ENCODE measurements at regions not wholly inside any gene's neighbourhood (a gene's known extent, or its start where the extent isn't known, plus 50 kb on each side); places are given as distances from the start of the nearest gene placed in this dataset.
A peak's percentile ranks its signal among the peaks of the same experiment; 100 is the strongest.

DNA sequence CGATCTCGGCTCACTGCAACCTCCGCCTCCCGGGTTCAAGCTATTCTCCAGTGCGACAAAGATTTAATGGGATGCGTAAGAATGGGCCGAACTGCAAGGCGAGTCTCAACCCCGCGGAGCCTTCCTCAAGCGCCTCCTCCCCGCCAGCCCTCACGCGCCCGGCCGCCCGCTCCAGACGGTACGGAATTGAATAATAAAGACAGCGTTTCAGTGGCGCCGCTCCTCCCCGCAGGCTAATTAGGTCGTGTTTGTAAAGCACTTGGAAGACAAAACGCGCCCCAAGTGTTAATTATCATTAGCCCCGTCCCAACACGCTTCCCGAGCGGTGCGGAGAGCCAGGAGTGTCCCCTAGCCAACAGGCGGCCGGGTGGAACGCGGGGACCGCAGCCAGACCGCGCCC is 192.0 kb downstream of the BUD13 start:
- H3K4me3 ChIP-seq (ENCODE audit: low read depth in 2 of 2, low read length in 1 of 2), result no peak overlapping the region
- no peaks in the 10 kb centered on the region for H3K9me2 ChIP-seq
- no peak overlapping the region for H3K4me2 ChIP-seq
- peaks cover 0 to 50% of the 10 kb centered on the region in 2 experiments; a peak in 1 of 4 replicates for H3K4me1 ChIP-seq (ENCODE audit: control insufficient read depth in 1 of 2, insufficient read depth in 2 of 2, low read depth in 1 of 2, low read length in 1 of 2)
- no peaks in the 10 kb centered on the region; the same call in 1 of the 2 replicates for H3K27me3 ChIP-seq (ENCODE audit: insufficient read depth)
- H3K79me2 ChIP-seq (ENCODE audit: insufficient read depth), result no peaks in the 10 kb centered on the region
- H3F3A ChIP-seq (replicated peaks; ENCODE audit: insufficient read depth), result no peaks in the 10 kb centered on the region
- H3K9ac ChIP-seq, result no peak overlapping the region
- no peaks in the 10 kb centered on the region for H3K9me3 ChIP-seq
- H2AFZ ChIP-seq (ENCODE audit: low read depth), result no peak overlapping the region
- no peaks in the 10 kb centered on the region for H3K36me3 ChIP-seq (replicated peaks in 1 of 2; ENCODE audit: control insufficient read depth in 1 of 2, insufficient read depth in 2 of 2, low read length in 1 of 2)
- H3K27ac ChIP-seq (ENCODE audit: low read depth in 2 of 2, low read length in 1 of 2), result peak overlapping the region in 1 of 2 experiments; percentile 94; a peak in 1 of 4 replicates
- no peaks in the 10 kb centered on the region for H4K20me1 ChIP-seq (ENCODE audit: insufficient read depth)
- TF ChIP-seq CHD2 (IDR thresholded peaks at IDR 0.05; ENCODE audit: low read length, partially characterized antibody) (no peak), EZH2phosphoT487 (IDR thresholded peaks at IDR 0.05; ENCODE audit: borderline replicate concordance, low read depth) (no peak), RAD21 (IDR thresholded peaks at IDR 0.05; ENCODE audit: low read length) (no peak), GABPA (IDR thresholded peaks at IDR 0.05; ENCODE audit: low read depth) (no peak), SIN3A (IDR thresholded peaks at IDR 0.05; ENCODE audit: borderline replicate concordance, low read depth, low read length) (no peak), EP300 (IDR thresholded peaks at IDR 0.05; ENCODE audit: borderline replicate concordance in 1 of 2, low read depth in 1 of 2, low read length in 1 of 2) (no peak), TEAD4 (IDR thresholded peaks at IDR 0.05; ENCODE audit: borderline replicate concordance, insufficient read depth) (no peak), YY1 (IDR thresholded peaks at IDR 0.05; ENCODE audit: low read depth) (no peak), MXI1 (IDR thresholded peaks at IDR 0.05; ENCODE audit: low read depth, low read length) (no peak), FOXM1 (IDR thresholded peaks at IDR 0.05; ENCODE audit: low read depth) (no peak), GATA2 (CRISPR knock-in tag; IDR thresholded peaks at IDR 0.05) (no peak), RCOR1 (IDR thresholded peaks at IDR 0.05; ENCODE audit: low read length) (no peak)
- TF ChIP-seq, protein P1, sequence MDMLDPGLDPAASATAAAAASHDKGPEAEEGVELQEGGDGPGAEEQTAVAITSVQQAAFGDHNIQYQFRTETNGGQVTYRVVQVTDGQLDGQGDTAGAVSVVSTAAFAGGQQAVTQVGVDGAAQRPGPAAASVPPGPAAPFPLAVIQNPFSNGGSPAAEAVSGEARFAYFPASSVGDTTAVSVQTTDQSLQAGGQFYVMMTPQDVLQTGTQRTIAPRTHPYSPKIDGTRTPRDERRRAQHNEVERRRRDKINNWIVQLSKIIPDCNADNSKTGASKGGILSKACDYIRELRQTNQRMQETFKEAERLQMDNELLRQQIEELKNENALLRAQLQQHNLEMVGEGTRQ (IDR thresholded peaks at IDR 0.05; ENCODE audit: borderline replicate concordance, low read depth, low read length), result no peak
- TF ChIP-seq, protein P2, sequence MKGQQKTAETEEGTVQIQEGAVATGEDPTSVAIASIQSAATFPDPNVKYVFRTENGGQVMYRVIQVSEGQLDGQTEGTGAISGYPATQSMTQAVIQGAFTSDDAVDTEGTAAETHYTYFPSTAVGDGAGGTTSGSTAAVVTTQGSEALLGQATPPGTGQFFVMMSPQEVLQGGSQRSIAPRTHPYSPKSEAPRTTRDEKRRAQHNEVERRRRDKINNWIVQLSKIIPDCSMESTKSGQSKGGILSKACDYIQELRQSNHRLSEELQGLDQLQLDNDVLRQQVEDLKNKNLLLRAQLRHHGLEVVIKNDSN (IDR thresholded peaks at IDR 0.05; ENCODE audit: borderline replicate concordance, low read depth), result no peak
- TF ChIP-seq, protein P3, sequence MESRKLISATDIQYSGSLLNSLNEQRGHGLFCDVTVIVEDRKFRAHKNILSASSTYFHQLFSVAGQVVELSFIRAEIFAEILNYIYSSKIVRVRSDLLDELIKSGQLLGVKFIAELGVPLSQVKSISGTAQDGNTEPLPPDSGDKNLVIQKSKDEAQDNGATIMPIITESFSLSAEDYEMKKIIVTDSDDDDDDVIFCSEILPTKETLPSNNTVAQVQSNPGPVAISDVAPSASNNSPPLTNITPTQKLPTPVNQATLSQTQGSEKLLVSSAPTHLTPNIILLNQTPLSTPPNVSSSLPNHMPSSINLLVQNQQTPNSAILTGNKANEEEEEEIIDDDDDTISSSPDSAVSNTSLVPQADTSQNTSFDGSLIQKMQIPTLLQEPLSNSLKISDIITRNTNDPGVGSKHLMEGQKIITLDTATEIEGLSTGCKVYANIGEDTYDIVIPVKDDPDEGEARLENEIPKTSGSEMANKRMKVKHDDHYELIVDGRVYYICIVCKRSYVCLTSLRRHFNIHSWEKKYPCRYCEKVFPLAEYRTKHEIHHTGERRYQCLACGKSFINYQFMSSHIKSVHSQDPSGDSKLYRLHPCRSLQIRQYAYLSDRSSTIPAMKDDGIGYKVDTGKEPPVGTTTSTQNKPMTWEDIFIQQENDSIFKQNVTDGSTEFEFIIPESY (IDR thresholded peaks at IDR 0.05; ENCODE audit: borderline replicate concordance, low read depth), result no peak
- TF ChIP-seq, protein P4, sequence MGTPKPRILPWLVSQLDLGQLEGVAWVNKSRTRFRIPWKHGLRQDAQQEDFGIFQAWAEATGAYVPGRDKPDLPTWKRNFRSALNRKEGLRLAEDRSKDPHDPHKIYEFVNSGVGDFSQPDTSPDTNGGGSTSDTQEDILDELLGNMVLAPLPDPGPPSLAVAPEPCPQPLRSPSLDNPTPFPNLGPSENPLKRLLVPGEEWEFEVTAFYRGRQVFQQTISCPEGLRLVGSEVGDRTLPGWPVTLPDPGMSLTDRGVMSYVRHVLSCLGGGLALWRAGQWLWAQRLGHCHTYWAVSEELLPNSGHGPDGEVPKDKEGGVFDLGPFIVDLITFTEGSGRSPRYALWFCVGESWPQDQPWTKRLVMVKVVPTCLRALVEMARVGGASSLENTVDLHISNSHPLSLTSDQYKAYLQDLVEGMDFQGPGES (IDR thresholded peaks at IDR 0.05; ENCODE audit: low read depth, low read length), result no peak
- ChIA-PET CTCF (interaction anchor here (1.1 kb wide), 2 partner anchors 18 to 80 kb away, joined by 3 read pairs; no protein-coding TSS in a partner anchor), POLR2A (no interaction called here)
- WGBS (ENCODE audit: low lambda C conversion rate), result 72% methylated on average over 38 of the region's 38 CpGs
- DNase-seq, result no peak

All from SK-N-SH (cell line).